SK-N-SH treated with all-trans-retinoic acid at 6 μM for 48 hours (cell line): ENCODE measurements at regions not wholly inside any gene's neighbourhood (a gene's known extent, or its start where the extent isn't known, plus 50 kb on each side); places are given as distances from the start of the nearest gene placed in this dataset.

ENCODE experiments used
- ATAC-seq: fragments of 200-7000 bp; cut with Tn5 transposase; 3 replicates; pipeline ENCODE4 v1.9.1; 2020; ENCODE audit warnings: mild to moderate bottlenecking, moderate library complexity
- ARNTL ChIP-seq: fragments of 450-650 bp; formaldehyde crosslinking; IDR thresholded peaks from 2 replicates; pipeline ENCODE4 v1.5.0; 2020; ENCODE audit warnings: low read depth, mild to moderate bottlenecking, moderate library complexity, borderline replicate concordance
- BACH2 ChIP-seq: fragments of 250-450 bp; sonication (Bioruptor Pico); IDR thresholded peaks from 2 replicates; pipeline ENCODE4 v1.9.0; 2021; ENCODE audit warnings: mild to moderate bottlenecking, borderline replicate concordance
- CREB5 ChIP-seq: fragments of 250-450 bp; sonication (Bioruptor Pico); IDR thresholded peaks from 2 replicates; pipeline ENCODE4 v1.5.1; 2020; ENCODE audit warnings: low read depth, mild to moderate bottlenecking, moderate library complexity
- CSRNP3 ChIP-seq: fragments of 250-450 bp; sonication (Bioruptor Pico); IDR thresholded peaks from 2 replicates; pipeline ENCODE4 v1.5.1; 2021; ENCODE audit warnings: mild to moderate bottlenecking, moderate library complexity
- ESRRG ChIP-seq: fragments of 250-450 bp; sonication (Bioruptor Pico); IDR thresholded peaks from 2 replicates; pipeline ENCODE4 v1.6.1; 2021; ENCODE audit warnings: mild to moderate bottlenecking
- ISL1 ChIP-seq: fragments of 250-450 bp; sonication (Bioruptor Pico); IDR thresholded peaks from 2 replicates; pipeline ENCODE4 v2.1.2; 2022; ENCODE audit warnings: mild to moderate bottlenecking, moderate library complexity
- OSR1 ChIP-seq: fragments of 250-450 bp; sonication (Bioruptor Pico); IDR thresholded peaks from 2 replicates; pipeline ENCODE4 v1.8.0; 2022; ENCODE audit warnings: moderate library complexity, mild to moderate bottlenecking, inconsistent platforms
- POU6F1 ChIP-seq: fragments of 250-450 bp; sonication (Bioruptor Pico); IDR thresholded peaks from 2 replicates; pipeline ENCODE4 v1.8.0; 2021; ENCODE audit warnings: low read depth, mild to moderate bottlenecking, moderate library complexity, borderline replicate concordance
- PPARA ChIP-seq: fragments of 250-450 bp; sonication (Bioruptor Pico); IDR thresholded peaks from 2 replicates; pipeline ENCODE4 v1.5.0; 2020; ENCODE audit warnings: mild to moderate bottlenecking, borderline replicate concordance
- SNAI2 ChIP-seq: fragments of 250-450 bp; sonication (Bioruptor Pico); IDR thresholded peaks from 2 replicates; pipeline ENCODE4 v1.5.0; 2020; ENCODE audit warnings: mild to moderate bottlenecking, moderate library complexity
- TCF4 ChIP-seq: fragments of 250-450 bp; sonication (Bioruptor Pico); IDR thresholded peaks from 2 replicates; pipeline ENCODE4 v1.8.0; 2021; ENCODE audit warnings: mild to moderate bottlenecking, moderate library complexity, borderline replicate concordance
- TOX ChIP-seq: fragments of 250-450 bp; sonication (Bioruptor Pico); IDR thresholded peaks from 2 replicates; pipeline ENCODE4 v1.8.0; 2021; ENCODE audit warnings: mild to moderate bottlenecking, moderate library complexity, borderline replicate concordance
- TSHZ2 ChIP-seq: fragments of 250-450 bp; sonication (Bioruptor Pico); IDR thresholded peaks from 2 replicates; pipeline ENCODE4 v1.5.0; 2020; ENCODE audit warnings: mild to moderate bottlenecking, moderate library complexity
- ZC3H10 ChIP-seq: fragments of 250-450 bp; sonication (Bioruptor Pico); IDR thresholded peaks from 2 replicates; pipeline ENCODE4 v1.5.1; 2021; ENCODE audit warnings: mild to moderate bottlenecking, moderate library complexity
- ZFP3 ChIP-seq: fragments of 250-450 bp; sonication (Bioruptor Pico); IDR thresholded peaks from 2 replicates; pipeline ENCODE4 v1.5.0; 2020; ENCODE audit warnings: mild to moderate bottlenecking, moderate library complexity
- ZFP30 ChIP-seq: fragments of 450-650 bp; formaldehyde crosslinking; IDR thresholded peaks from 2 replicates; pipeline ENCODE4 v1.5.0; 2022; ENCODE audit warnings: mild to moderate bottlenecking, moderate library complexity
- ZNF565 ChIP-seq: fragments of 450-650 bp; formaldehyde crosslinking; conservative IDR thresholded peaks from 2 replicates; pipeline ENCODE4 v1.5.0; 2020; ENCODE audit warnings: low read depth, mild to moderate bottlenecking, moderate library complexity
- ZNF70 ChIP-seq: fragments of 450-650 bp; formaldehyde crosslinking; IDR thresholded peaks from 2 replicates; pipeline ENCODE4 v1.5.0; 2020; ENCODE audit warnings: mild to moderate bottlenecking, moderate library complexity
- ZNF8 ChIP-seq: fragments of 450-650 bp; formaldehyde crosslinking; IDR thresholded peaks from 2 replicates; pipeline ENCODE4 v1.5.0; 2020; ENCODE audit warnings: mild to moderate bottlenecking, moderate library complexity
- TF ChIP-seq, protein P1 (sequence below): fragments of 250-450 bp; sonication (Bioruptor Pico); IDR thresholded peaks from 2 replicates; pipeline ENCODE4 v1.8.0; 2020; ENCODE audit warnings: mild to moderate bottlenecking, moderate library complexity, borderline replicate concordance

GRCh38 chr20:52793339-52793963, 178.7 kb upstream of the TSHZ2 start:
- ATAC-seq: no peak
- TF ChIP-seq ZFP3 (CRISPR knock-in tag): no peak
- TF ChIP-seq TSHZ2 (CRISPR knock-in tag): peak; percentile 34; the same call in 1 of the 2 replicates
- peak; percentile 9; the same call in 1 of the 2 replicates for TF ChIP-seq ISL1
- peak; percentile 41 for TF ChIP-seq TCF4
- no peak for TF ChIP-seq POU6F1 (CRISPR knock-in tag)

GRCh38 chr20:52791091-52791490, 181.1 kb upstream of the TSHZ2 start:
- TF ChIP-seq CSRNP3 (CRISPR knock-in tag): no peak
- TF ChIP-seq ZFP30: no peak
- TF ChIP-seq ZNF565: no peak
- no peak for TF ChIP-seq TSHZ2 (CRISPR knock-in tag)
- no peak for TF ChIP-seq OSR1 (CRISPR knock-in tag)
- TF ChIP-seq ZNF8 (CRISPR knock-in tag): no peak
- no peak for TF ChIP-seq BACH2 (CRISPR knock-in tag)
- no peak for TF ChIP-seq SNAI2
- no peak for TF ChIP-seq ZNF70 (CRISPR knock-in tag)
- TF ChIP-seq TCF4: no peak
- TF ChIP-seq ESRRG (CRISPR knock-in tag): no peak
- no peak for TF ChIP-seq PPARA (CRISPR knock-in tag)
- TF ChIP-seq CREB5 (CRISPR knock-in tag): no peak
- no peak for TF ChIP-seq TOX (CRISPR knock-in tag)
- TF ChIP-seq ZC3H10: no peak
- no peak for TF ChIP-seq ARNTL (CRISPR knock-in tag)
- no peak for TF ChIP-seq POU6F1 (CRISPR knock-in tag)
- no peak for TF ChIP-seq ISL1
- TF ChIP-seq, protein P1, sequence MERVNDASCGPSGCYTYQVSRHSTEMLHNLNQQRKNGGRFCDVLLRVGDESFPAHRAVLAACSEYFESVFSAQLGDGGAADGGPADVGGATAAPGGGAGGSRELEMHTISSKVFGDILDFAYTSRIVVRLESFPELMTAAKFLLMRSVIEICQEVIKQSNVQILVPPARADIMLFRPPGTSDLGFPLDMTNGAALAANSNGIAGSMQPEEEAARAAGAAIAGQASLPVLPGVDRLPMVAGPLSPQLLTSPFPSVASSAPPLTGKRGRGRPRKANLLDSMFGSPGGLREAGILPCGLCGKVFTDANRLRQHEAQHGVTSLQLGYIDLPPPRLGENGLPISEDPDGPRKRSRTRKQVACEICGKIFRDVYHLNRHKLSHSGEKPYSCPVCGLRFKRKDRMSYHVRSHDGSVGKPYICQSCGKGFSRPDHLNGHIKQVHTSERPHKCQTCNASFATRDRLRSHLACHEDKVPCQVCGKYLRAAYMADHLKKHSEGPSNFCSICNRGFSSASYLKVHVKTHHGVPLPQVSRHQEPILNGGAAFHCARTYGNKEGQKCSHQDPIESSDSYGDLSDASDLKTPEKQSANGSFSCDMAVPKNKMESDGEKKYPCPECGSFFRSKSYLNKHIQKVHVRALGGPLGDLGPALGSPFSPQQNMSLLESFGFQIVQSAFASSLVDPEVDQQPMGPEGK (CRISPR knock-in tag): no peak
- TF ChIP-seq, all 23 proteins: peak for 0
- ATAC-seq: no peak
